NB4 (cell line): ENCODE measurements at regions not wholly inside any gene's neighbourhood (a gene's known extent, or its start where the extent isn't known, plus 50 kb on each side); places are given as distances from the start of the nearest gene placed in this dataset.
"Not testable (repeated sequence)": the region's sequence is repeated elsewhere in the genome, so short reads cannot be mapped to it uniquely, and the experiment has no call there.

Experiments
- DNase-seq: peaks from one replicate; pipeline ENCODE4 v3.0.0; 2010; ENCODE audit warnings: low read depth
- H3K4me3 ChIP-seq: one replicate; pipeline ENCODE4 v1.5.1; 2011; ENCODE audit warnings: mild to moderate bottlenecking, low read depth, low read length, moderate library complexity
- CTCF ChIP-seq: IDR thresholded peaks from one replicate; pipeline ENCODE4 v1.5.1; 2012; ENCODE audit warnings: low read depth, low read length
- MAX ChIP-seq: IDR thresholded peaks from 2 replicates; pipeline ENCODE4 v1.6.1; 2011; ENCODE audit warnings: low read depth, low read length
- MYC ChIP-seq: IDR thresholded peaks from 2 replicates; pipeline ENCODE4 v1.6.1; 2011; ENCODE audit warnings: low read depth, low read length
- POLR2A ChIP-seq: IDR thresholded peaks from 2 replicates; pipeline ENCODE4 v1.6.1; 2011; ENCODE audit warnings: mild to moderate bottlenecking; ENCODE audit not compliant: insufficient read length; ENCODE audit errors: extremely low read depth

GRCh38 chr20:24418731-24419130 lies 50.7 kb upstream of the SYNDIG1 start:
- TF ChIP-seq CTCF (no peak), MYC (no peak), MAX (no peak), POLR2A (no peak)
- DNase-seq, result no peak
- H3K4me3 ChIP-seq, result no peak overlapping the region

- no peak for DNase-seq
- H3K4me3 ChIP-seq, result no peak overlapping the region
- no peak for TF ChIP-seq MYC
- no peak for TF ChIP-seq MAX
- no peak for TF ChIP-seq CTCF
- TF ChIP-seq POLR2A, result no peak
These were observed 51.9 kb upstream of the SYNDIG1 start for GRCh38 chr20:24417485-24417884.

GRCh38 chr20:24415444-24415843 lies 54.0 kb upstream of the SYNDIG1 start:
- not testable (repeated sequence) for H3K4me3 ChIP-seq, DNase-seq

- TF ChIP-seq POLR2A, result no peak
- no peak for DNase-seq
- H3K4me3 ChIP-seq, result no peak overlapping the region
These were observed 57.6 kb upstream of the SYNDIG1 start for GRCh38 chr20:24411834-24412216.

GRCh38 chr20:24411003-24411833 lies 58.2 kb upstream of the SYNDIG1 start:
- no peak overlapping the region for H3K4me3 ChIP-seq
- no peak for DNase-seq
- TF ChIP-seq MYC (no peak), POLR2A (no peak), CTCF (no peak), MAX (no peak)

GRCh38 chr20:24407151-24407550 lies 62.3 kb upstream of the SYNDIG1 start:
- no peak overlapping the region for H3K4me3 ChIP-seq
- DNase-seq, result no peak
- TF ChIP-seq MAX, result no peak
- no peak for TF ChIP-seq POLR2A
- no peak for TF ChIP-seq CTCF
- TF ChIP-seq MYC, result no peak

- no peak for TF ChIP-seq MYC
- no peak for TF ChIP-seq POLR2A
- no peak for TF ChIP-seq CTCF
- no peak for TF ChIP-seq MAX
- no peak for DNase-seq
These were observed 62.7 kb upstream of the SYNDIG1 start for GRCh38 chr20:24406750-24407149.

More at GRCh38 chr20:24406750-24407149, 62.7 kb upstream of the SYNDIG1 start:
- H3K4me3 ChIP-seq, result no peak overlapping the region
